Stimulated activated CD8-positive, alpha-beta memory T cell treated with anti-CD3 and anti-CD28 coated beads, Interleukin-15, amount 100 ng/mL, for 48 hours (primary cell): ENCODE measurements at regions not wholly inside any gene's neighbourhood (a gene's known extent, or its start where the extent isn't known, plus 50 kb on each side); places are given as distances from the start of the nearest gene placed in this dataset.
"Not testable (repeated sequence)": the region's sequence is repeated elsewhere in the genome, so short reads cannot be mapped to it uniquely, and the experiment has no call there.

ENCODE experiments used
- DNase-seq, 2 donors: peaks; one replicate each; pipeline ENCODE4 v3.0.0-alpha.2; 2020; ENCODE audit warnings: low read depth in 2 of 2

DNA sequence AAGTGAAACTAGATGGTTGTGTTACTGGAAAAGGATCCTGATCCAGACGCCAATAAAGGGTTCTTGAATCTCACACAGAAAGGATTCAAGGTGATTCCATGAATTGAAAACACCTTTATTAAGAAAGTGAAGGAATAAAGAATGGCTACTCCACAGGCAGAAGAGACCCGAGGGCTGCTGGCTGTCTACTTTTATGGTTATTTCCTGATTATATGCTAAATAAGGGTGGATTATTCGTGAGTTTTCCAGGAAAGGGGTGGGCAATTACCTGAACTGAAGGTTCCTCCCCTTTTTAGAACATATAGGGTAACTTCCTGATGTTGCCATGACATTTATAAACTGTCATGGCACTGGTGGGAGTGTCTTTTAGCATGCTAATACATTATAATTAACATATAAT lies 50.9 kb upstream of the WARS2 start:
- DNase-seq: no peak

DNA sequence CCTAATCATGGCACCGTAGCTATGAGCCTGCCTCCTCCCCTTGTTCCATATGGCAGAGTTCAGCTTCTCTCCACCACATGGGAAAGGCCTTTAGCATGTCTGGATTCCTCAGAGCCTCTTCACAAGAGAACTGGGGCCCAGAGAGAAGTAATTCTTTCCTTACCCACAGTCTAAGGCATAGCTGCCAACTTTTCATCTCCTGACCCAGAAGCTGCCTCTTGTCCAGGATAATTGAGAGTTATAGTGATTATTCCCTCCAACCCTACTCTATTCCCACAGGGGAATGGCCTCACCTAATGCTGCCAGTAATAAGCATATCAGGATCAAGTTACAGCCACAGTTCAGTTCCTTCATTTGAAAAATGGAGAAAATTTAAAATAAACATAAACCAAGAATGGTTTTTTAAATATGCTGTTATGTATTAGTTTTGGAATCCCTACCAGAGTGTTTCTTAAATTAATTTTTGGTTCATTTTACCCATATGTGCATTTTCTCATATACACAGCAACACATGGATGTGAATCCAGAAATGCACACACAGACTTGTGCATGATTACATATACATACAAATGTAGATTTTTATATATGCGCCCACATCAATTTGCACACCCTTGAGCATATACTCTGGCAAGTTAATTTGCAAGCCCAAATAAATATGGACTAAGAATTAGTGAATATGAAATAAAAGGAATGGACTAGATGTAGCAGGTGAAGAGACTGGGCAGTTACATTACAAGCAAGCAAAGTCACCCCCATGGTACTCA lies 63.9 kb upstream of the WARS2 start:
- no peak for DNase-seq

DNA sequence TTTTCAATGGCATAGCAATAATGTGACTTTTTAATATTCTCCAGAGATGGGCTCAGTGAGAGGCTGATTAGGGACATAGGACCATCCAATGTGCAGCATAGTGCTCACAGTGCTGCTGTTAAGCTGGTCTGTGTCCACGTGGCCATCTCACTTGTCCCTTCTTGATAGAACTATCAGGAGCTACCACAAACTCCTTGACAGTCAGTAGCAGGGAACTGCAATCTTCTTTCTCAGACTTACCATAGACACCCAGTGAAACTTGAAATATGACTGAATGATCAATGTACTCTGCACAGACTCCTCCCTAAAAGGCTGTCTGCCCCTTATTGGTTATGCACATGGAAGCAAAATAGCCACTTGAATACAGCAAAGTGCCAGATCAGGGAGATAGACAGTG lies 64.5 kb upstream of the WARS2 start:
- DNase-seq: no peak

DNA sequence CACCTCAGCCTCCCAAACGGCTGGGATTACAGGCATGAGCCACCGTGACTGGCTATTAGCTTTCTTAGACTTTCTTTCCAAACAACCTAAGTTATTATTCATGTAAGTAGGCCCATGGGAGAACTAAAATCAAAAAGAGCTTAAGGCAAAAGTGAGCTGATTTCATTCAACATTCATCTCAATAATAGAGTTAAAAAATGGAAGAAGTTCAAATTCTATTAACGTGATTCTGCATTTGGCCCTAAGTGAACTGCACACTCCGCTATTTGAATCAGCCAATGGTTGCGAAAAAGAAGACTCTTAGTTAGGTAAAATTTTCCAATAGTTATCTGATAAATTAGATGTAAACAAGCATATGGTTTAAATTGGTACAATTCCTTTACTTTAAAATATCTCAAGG lies 68.6 kb upstream of the WARS2 start:
- DNase-seq: no peak

DNA sequence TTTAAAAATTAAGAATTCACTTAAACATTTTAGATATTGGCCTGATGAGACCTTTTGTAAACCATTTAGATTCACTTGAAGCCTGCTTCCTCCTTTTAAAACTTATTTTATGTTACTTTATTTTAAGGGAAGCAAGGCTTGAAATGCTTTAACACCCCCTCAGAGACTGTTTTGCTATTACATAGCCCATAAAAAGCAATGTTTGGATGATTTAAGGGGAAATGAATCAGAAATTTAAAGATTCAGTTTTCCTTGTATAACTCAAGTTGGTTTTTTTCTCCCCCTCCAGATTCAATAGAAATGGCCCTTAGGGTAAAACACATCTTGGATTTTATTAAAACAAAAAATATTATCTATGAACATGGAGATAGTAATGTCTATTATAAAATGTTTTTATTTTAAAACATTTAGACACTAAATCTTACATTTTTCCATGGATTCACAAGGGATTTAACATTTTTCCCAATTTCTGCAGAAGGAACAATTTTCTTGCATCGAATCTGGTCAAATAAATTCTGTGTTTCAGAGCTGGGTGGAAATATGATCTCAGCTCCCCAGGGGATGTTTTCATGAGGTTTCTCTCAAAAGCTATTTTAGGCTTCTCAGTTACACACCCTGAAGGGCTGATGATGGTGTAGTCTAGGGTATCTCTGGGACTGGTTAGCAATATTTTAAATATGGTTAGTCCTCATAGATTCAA lies 69.3 kb upstream of the WARS2 start:
- no peak for DNase-seq

DNA sequence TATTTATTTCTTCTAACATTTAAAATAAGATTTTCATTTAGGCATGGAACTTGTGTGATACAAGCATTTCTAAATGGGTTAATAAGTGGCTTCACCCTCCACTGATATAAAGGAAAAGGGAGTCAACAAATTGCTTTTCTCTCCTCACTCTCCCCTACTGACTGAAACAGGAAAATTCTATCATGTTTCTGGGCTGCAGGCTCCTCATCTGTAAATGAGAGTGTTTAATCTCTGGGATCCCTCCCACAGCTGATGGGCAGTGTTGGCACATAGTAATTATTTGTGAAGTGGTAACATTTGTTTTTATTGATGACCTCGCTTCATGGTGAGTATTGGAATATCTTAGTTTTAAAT lies 69.8 kb upstream of the WARS2 start:
- DNase-seq: no peak

DNA sequence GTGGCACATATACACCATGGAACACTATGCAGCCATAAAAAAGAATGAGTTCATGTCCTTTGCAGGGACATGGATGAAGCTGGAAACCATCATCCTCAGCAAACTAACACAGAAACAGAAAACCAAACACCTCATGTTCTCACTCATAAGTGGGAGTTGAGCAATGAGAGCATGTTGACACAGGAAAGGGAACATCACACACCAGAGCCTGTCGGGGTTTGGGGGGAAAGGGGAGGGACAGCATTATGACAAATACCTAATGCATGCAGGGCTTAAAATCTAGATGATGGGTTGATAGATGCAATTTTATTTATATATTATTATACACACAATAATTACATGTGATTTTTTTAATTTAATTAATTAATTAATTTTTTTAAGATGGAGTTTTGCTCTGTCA lies 72.8 kb upstream of the WARS2 start:
- not testable (repeated sequence) for DNase-seq

DNA sequence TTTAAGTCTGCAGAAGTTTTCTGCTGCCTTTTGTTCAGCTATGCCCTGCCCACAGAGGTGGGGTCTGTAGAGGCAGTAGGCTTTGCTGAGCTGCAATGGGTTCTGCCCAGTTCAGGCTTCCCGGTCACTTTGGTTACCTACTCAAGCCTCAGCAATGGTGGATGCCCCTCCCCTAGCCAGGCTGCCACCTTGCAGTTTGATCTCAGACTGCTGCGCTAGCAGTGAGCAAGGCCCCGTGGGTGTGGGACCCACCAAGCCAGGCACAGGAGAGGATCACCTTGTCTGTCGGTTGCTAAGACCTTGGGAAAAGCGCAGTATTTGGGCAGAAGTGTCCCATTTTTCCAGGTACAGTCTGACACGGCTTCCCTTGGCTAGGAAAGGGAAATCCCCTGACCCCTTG lies 74.5 kb upstream of the WARS2 start:
- not testable (repeated sequence) for DNase-seq

DNA sequence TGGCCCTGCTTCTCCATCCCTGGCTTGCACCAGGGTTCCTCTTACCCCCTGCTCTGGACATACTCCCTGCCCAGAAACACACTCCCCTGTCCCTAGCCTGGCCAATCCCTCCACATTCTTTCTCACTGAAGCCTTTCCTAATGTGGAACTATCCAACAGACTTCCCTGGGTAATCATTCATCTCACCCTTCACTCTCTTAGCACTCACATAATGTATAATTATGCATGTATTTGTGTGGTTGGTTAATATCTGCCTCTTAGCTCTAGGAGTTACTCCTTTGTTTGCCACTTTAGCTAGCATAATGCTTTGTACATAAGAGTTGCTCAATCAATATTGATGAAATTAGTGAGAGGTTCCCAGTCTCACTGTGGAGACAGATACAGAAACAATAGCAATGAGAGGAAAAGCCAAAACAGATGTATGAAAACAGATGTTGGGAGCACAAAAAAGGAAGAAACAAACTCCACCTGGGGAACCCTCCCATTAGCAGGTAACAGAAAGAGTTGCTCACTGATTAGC lies 76.9 kb upstream of the WARS2 start:
- DNase-seq: no peak

DNA sequence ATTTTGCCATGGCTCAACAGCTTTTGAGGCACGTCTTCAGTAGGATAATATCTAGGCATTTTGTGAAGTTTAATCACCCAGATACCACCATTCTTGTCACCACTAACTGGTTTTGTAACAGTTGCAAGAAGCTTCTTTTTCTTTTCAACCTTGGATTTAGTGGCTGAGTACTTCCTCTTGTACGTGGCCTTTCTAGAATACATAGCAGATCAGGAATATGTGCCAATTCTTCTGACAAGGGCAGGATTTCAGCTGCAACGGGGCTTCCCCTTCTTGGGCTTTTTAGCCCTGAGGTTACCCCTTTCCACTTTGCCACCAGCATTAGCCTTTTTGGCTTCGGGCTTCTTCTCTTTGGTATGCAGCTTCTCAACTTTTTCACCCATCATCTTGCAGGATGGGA lies 79.3 kb upstream of the WARS2 start:
- no peak for DNase-seq

DNA sequence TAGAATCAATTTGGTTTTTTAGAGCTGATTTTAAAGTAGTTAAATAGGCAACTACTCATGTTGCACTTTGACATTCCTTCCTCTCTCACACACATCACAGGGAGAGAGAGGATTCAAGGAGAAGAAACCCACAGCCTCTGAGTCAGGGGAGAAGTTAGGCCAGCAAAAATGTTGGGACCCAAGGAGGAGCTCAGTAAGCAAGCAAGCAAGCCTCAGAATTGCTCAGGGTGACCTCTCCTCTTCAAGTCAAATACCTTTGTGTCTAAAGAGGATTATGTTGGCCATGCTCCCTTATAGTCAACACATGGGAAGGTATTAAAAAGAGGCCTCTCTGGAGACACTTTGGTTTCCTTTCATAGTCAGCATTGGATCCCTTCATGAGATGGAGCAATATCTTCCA lies 80.5 kb upstream of the WARS2 start:
- DNase-seq: no peak

DNA sequence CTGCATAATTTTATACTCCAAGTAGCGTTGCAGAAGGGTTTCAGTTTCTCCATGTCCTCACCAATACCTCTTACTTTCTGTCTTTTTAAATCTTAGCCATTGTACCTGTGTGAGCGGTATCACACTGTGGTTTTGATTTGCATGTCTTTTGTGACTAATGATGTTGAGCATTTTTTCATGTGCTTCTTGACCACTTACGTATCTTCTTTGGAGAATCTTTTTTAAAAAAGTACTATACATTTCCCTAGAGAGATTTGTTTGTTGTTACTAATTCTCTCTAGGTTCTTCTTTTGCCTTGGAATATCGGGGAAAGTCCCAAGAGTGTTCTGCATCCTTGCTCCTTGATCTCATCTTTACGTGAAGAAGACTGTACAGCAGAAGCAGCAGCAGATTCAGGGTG lies 81.8 kb upstream of the WARS2 start:
- no peak for DNase-seq

DNA sequence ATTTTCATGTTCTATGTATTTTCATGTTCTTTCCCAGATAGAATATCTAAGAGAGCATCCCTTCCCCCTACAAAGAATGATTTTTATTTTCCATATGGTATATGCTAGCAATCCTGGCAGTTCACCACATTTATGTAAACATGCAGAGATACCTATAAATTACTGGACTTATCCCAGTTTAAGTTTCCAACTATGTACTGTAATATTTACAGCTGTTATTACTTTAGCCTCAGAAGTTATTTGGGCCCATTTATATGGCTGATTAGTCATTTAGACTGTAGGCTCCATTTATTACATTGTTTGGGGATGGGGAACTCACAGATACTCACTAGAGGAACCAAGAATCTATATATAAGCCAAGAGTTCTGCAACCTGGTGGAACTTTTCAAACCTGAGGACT lies 84.8 kb upstream of the WARS2 start:
- no peak for DNase-seq

DNA sequence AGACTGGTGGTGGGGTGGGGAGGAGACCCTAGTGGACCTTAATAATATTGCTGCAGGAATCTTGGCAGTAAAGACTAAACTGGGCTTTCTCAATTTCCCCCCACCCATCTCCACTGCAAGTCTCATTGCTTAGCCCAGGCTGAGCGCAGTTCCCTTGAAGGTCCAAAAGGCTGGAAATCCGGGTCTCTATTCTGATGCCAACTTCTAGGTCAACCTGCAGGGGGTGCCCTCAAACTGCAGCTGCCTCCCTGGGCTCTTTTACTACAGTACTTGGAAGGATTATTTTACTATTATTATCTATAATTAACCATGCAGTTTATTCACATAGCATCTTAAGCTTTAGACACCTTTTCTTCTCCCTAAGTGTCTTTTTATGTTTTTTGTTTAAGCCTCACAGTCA lies 85.4 kb upstream of the WARS2 start:
- DNase-seq: no peak

DNA sequence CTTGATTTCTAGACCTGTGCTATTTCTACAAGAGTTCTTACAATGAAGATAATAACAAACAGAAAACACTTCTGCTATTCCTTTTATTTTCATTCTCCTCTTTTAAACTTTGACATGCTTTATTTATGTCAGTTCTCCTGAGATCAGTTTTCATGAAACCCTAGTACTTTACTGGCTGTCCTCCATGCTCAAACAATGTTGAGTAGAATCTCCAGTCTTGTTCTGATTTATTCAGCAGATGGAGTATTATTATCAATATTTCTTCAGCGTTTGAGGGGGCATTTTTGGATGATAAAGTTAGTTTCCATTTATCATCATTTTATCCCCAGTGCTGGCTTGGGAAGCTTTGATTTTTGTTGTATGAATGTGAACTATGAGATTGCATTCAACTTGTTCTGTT lies 85.9 kb upstream of the WARS2 start:
- no peak for DNase-seq

DNA sequence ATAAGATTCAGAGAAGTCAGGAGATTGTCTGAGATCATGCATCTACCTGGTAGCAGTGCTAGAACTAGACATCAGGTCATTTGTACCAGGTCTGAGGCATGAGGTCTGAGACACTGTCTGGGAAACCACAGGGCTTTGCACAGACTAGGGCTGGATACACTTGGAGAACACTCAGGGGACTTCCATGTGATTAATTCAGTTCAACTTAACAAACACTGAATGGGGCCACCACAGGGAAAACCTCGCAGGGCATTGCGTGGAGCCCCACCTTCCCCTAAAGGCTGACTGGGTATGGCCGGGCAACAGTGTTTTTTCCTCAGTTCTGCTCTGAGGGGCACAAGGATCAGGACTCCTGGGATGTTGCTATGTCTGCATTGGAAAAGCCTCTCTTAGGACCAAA lies 86.5 kb upstream of the WARS2 start:
- DNase-seq: no peak

DNA sequence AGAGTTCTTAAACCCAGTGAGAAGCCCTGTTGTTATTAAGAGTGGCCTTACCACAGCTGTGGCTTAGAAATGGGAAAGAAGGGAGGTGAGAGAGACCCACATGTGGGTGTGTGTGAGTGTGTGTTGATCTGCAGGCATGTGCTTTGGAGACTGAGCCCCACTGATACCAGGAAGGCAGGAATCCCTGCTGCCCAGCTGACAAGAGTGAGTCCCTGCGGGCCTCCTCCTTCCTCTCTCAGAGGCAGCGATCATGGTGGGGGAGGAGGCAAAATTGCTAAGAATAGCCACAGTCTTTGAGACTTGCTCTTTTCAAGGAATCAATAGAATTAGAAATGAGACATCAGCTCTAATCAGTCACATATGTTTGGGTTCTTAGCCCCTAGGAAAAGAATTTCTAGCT lies 87.0 kb upstream of the WARS2 start:
- DNase-seq: no peak

DNA sequence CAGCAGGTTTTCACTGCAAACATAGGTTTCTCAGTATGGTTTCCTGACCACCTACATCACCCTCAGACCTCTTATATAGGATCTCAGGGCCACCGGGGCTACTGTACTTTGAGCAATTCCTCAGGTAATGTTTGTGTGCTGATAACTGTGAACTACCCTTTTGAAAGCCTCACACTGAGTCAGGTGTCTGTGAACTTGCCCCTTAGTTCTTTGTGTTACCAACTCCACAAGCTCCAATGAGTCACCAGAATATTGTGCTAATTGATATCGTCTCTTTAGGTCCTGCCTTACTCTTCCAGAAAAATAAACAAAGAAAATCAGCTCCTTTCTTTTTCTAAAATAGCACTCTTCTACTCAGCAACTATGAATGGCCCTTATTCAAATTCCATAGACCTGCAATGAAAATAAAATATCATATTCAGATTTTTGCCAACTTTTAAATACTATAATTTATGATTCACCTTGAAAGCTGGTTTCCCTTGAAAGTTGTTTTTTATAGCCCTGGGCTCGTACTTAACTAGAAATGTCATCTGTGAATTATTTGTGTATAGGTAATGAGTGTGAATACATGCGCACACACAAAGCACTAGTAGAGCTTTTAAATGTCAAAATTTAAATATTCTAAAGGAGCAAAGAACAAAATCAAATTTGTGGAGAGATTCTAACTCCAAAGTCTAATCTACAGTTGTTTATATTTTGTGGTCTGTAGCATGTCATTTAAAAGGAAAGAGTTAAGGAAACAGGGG lies 88.1 kb upstream of the WARS2 start:
- DNase-seq: no peak

DNA sequence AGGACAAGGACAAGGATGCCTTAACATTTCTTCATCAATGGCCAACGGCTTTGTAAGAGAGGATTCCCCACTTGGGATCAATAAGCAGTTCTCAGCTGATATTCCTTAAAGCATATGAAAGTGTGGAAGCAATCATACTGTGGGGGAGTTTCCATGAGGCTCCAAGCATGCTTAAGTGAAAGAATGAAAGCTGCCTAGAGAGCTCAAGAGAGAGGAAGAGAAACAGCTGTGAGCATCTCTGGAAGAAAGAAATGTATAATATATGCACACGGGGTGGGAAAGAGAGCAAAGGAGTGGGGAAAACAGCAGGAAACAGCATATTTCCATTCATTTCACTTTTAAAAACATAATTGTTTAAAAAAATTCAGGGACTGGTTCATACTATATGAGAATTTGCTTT lies 94.7 kb upstream of the WARS2 start:
- DNase-seq: no peak

DNA sequence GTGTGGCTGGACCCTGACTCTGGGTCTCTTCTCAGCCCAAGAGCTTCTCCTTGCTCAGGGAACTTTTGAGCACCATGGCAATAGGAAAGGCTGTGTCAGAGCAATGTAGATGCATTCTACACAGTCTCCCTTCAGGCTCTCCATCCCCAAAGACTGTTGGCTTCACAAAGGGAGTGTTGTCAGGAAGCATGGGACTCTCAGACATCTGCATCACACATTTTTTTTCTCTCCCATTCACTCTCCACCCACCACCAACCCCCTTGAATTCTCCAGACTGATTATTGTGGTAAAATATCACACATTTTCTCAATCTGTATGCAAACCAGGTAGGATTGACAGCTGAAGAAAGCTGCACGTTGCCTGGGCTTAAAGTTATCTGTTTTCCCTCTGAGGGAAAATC lies 105.4 kb upstream of the WARS2 start:
- DNase-seq: no peak

DNA sequence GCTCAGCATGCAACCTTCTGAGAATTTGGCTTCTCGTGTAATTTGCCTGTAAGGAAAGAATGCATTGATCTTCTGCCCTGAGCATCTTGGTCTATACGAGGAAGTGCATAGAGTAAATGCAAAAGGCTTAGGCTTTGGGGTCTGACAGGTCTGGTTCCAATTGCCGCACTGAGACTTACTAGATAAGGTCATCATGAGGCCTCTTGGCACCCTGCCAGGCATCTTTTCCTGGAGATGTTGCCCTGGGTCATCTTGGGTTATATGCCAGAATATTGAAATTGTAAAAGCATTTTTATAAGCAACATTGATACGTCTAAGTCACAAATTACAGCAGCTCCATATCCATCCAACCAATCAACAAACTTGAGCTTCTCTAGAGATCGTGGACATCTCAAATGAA lies 108.8 kb upstream of the WARS2 start:
- DNase-seq: no peak

DNA sequence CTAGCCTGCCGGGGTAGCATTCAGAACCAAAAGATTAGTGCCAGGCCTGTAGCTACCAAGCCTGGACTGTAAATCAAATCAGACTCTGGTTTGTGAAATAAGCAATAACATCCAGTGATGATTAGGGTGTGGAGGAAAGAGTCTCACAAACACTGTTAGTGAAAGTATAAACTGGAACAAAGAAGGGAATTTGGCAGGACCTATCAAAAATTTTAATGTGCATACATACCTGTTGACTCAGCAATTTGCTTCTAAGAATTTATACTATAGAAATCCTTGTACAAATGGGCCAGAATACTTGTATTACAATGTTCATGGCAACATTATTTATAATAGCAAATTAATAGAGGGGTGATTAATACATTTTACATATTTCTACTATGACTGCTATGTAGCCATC lies 109.8 kb upstream of the WARS2 start:
- DNase-seq: no peak

DNA sequence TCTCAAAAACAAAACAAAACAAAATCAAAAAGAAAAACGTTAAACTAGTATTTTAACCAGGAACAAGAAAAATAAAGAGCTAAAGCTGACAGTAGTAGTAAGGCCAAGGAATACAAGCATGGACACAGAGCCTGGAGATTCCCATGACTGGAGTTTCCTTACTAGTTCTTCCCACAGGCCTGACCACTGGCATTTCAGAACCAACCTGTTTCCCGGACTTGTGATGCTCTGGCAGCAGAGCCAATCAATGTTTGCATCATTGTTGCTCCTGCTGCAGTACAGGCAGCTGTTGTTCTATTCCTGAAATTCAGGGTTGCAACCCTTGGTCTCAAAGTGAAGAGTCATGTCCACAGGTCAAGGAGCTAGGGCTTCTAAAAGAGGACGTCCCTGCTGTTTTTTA lies 111.3 kb upstream of the WARS2 start:
- DNase-seq: no peak
